HG03558 (cell line): ENCODE measurements at regions not wholly inside any gene's neighbourhood (a gene's known extent, or its start where the extent isn't known, plus 50 kb on each side); places are given as distances from the start of the nearest gene placed in this dataset.

Source experiments
- ATAC-seq: cut with Tn5 transposase; IDR thresholded peaks from one replicate; pipeline ENCODE4 v1.9.1; 2021; ENCODE audit warnings: moderate number of reproducible peaks; ENCODE audit not compliant: unreplicated experiment; ENCODE audit errors: extremely low read depth

DNA sequence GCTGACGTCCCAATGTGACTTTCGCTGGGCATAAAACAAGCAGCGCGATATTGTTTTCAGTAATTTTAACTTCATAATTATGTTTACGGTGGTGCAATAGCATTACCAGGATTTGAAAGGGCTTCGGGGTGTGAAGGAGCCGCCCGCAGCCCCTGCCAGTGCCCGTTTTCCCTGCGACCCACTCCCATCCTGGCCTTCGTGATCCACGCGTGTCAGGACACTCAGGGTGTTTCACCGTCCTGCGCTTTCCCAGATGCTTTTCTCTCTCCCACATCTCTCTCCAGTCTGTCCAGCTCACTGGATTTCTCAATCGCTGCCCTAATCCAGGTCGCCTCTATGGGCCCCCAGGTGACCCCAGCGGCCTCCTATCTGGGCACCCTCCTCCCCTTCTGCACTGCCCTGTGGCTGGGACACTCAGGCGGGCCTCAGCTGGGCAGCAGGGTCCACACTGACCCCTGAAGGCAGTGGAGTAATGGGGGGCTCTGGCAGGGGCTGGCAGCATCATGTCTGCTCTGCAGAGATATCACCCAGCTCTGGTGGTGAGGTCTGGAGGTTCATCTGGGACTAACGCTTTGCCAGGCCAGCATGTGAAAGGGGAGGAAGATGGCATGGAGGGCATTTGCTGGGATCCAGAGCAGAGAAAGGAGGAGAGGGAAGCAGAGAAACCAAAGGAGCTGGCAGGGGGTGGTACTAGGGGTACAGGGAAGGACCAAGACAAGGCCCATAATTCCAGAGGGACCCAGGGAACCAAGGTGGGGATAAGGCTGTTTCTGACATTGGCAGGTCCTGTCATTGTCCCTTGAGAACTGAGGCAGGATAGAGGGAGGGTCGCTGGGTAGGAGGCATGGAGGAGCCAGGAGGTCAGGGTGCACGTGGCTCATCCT is 622.8 kb downstream of the BRD1 start:
- no peak for ATAC-seq

DNA sequence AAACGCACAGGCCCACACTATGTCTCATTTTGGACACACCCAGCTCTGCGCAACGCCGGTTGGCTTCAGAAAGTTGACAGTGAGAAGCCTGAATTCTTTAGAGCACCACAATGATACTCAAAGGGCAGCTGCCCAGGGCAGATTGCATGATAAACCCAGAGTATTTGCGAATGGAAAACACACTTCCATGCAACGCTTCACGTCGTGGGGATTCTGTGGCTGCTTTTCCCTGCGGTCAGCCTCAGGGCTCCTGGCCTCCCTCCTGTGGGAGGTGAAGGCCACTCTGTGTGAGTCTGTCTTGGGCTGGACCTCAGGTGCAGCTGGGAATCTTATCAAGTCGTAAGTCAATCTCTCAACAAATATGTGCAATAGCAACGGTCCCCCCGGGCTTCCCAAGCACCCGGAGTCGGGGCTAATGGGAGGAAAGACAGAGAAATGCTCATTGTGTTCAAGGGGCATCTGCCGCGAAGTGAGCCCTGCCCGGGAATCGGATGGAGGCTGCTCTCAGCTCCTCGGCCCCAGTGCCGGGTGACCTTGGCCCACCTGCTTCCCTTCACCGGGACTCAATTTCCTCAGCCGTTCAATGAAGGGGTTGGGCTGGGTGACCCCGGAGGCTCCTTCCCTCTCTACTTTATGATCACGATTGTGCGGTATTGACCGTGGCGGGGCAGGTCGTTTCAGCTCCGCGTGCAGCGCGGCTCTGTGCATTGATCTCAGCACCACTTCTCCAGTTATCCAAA is 623.6 kb downstream of the BRD1 start:
- no peak for ATAC-seq

DNA sequence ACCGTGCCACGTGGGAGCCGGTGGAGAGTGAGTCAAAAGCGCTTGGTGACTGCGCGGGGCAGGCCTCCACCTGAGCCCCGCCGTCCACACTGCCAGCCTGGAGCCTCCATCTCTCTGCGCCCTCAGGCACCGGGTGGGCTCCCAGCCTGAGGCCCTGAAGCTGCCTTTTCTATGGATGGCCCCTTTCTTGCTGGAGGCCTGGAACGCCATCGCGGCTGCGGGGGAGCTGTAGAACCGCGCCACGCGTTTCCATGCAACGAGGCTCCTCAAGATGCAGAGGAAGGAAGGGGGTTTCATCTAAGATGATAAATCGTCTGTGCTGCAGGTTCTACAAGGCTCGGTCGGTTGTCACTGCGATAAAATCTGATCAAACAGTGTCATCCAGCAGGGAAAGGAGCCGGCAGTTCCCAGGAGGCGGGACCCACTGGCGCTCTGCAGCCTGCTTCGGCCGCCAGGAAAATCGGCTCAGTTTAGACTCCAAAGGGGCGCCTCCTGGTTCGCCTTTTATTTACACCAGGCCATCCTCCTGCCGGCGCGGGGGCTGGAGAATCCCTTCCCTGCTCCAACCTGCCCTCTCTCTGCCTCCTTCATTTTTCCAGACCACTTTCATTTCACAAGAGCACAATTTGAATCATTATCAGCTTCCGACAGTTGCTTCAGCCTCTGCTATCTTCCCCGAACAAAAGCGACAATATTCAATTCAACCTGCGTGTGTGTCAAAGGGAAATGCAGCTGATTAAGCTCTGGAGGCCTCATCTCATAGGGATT is 624.4 kb downstream of the BRD1 start:
- no peak for ATAC-seq

DNA sequence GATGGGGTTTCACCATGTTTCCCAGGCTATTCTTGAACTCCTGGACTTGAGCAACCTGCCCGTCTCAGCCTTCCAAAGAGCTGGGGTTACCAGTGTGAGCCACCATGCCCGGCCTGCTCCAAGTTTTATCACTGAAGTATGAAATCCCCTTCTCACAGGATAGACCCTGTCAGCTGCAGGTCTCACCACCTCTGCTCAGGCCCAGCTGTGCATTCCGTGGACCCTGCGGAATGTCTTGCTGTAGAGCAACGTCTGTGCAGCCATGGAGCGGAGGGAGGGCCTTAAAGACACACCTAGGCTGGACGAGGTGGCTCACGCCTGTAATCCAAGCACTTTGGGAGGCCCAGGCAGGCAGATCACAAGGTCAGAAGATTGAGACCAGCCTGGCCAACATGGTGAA is 625.4 kb downstream of the BRD1 start:
- no peak for ATAC-seq

DNA sequence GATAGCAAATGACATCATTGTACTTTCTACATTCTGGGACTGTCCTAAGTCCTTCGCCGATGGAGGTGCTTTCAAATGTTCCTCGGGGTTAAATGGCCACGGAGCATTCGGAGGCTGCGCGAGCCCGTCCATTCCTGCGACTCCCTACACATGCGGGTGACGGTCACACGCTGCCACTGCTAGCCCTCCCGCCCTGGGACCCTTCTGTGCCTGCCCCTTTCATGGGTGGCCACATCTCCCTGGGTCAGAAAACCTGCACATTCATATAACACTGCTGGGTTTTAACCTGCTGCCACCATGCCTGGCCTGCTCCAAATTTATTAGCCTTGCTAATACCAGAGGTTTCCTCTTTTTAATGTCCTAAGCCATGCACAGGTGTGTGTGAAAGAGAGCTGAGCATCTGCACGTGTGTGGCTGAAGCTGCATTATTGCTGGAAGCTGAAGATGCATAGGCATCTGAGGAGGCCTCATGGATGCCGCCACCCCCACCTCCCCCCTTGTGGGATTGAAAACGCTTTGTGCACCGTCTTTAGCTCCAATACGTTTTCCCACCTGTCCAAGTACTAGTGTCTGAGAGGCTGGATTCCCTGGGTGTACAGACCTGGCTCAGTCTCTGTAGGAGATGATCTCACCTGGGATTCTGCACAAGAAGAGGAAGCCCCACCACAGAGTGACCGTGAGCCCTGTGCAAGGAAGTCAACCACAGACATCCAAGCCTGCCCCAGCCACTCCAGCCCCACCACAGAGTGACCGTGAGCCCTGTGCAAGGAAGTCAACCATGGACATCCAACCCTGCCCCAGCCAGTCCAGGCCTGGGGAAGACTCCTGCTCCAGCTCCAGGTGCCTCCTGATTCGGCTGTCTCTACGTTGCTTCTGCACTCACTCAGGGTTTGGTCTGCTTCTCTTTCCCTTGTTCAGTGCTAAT is 626.4 kb downstream of the BRD1 start:
- ATAC-seq, result no peak

DNA sequence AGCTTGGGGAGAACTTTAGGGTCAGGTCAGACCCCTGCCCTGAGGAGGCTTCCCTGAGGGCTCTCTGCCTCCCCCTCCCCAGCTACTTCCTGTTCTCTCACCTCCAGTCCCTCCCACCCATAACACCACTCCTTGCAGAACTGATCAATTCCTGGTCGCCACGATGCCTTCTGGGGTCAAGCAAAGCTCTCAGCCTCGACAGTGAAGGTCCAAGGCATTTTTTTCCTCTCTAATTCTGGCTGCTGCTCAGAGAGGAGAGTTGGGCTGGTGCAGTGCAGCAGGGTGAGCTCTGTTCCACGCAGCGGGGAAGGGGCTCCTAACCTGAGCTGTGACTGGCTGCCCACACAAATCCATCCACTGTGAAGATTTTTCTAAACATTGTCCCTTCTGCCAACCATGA is 628.4 kb downstream of the BRD1 start:
- no peak for ATAC-seq

DNA sequence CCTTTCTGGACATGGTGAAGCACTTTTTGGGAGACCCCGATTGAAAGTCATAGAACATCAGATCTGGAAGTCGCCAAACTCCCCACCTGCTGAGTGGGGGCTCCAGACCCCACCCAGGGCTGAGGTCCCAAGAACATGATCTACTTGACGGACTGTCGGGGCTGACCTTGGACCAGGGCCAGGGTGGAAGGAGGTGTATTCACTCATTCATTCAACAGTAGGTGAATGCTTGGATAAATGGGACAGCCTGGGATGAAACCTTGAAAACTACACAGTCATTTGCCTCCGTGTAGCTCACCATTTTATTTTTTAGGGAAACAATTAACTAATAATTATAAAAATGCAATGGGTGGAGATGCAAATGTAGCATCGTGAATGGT is 629.0 kb downstream of the BRD1 start:
- ATAC-seq, result no peak

DNA sequence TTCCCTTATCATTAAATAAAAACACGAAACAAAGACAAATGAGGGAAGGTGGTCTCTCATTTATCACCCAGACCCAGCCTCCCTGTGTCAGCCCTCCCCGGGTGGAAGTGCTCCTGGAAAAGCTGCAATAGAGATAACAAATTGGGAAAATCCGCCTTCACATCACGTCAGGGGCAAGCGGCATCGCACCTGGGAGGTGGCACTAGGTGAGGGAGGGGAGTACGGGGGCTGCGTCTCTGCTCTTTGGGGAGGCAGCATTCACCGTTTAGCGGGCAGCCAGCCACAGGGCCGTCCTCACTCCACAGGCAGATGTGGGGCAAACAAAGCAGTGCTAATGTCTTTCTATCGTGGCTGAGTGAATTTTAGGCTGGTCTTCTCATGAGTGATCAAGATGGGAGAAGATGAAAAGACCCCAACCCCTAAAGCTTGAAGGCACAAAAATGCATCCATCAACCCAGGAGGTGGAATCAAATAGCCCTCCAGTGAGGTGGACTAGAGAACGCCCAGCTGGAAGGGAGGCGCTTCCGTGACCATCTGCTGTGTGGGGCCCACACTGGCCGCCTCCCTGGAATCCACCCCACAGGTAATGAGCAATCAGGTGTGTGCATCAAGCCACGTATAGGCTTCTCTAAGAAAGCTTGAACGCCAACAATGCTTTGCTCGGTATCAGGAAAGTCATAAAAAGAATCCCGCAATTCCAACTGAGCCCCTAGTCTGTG is 629.5 kb downstream of the BRD1 start:
- ATAC-seq, result no peak

DNA sequence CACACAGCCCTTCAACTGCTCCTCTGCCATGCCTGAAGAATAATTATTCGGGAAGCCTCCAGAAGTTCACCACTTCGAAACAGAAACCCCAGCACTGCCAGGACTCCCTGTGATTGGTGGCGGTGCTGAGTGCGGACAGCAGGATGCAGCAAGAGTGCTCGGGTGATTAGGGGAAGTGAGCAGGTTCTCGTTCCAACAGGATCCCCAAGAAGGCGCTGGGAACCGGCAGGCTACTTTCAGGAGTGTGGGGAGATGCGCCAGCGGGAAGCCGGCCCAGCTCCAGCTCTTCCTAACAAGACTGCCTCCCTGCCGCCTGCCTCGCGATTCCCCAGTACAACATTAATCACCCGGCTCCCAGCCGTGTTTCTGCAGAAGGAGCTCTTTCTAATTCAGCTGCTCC is 630.2 kb downstream of the BRD1 start:
- no peak for ATAC-seq

DNA sequence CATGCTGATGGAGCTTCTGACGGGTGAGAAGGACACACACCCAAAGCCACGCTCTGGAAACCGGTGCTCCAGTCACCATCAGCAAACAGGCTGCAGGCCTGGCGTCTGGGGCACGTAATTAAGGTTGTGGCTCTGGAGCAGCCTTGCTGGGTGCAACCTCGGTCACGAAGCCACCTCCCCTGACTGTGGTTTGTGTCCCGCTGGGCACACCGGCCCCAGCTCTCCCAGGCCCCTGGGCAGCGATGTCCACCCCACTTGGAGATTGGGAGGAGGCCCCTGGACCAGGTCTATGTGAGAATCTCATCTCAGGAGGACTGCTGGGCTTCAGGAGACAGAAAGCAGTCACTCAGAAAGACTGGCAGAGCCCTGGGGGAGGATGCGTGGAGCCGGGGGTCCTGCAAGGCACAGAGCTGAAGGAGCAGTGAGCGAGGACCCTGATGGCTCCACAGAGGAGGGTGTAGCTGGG is 631.6 kb downstream of the BRD1 start:
- ATAC-seq, result no peak

DNA sequence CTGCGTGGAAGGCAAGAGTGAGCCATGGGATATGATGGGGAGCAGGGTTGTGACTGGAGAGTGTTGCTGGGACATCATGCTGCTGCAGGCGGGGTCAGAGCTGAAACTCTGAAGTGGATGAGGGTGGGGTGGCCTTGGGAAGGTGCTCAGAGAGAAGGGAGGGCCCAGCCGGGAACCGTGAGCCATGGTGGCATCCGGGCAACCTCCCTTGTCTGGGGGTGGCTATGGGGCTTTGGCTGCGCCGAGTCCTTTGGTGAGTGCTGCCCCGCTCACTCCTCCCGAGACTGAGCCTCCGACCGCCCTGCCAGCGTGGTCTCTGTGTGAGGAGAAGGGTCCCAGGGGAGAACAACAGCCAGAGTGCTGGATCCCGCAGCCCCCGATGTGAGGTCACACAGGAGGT is 632.0 kb downstream of the BRD1 start:
- ATAC-seq, result no peak

DNA sequence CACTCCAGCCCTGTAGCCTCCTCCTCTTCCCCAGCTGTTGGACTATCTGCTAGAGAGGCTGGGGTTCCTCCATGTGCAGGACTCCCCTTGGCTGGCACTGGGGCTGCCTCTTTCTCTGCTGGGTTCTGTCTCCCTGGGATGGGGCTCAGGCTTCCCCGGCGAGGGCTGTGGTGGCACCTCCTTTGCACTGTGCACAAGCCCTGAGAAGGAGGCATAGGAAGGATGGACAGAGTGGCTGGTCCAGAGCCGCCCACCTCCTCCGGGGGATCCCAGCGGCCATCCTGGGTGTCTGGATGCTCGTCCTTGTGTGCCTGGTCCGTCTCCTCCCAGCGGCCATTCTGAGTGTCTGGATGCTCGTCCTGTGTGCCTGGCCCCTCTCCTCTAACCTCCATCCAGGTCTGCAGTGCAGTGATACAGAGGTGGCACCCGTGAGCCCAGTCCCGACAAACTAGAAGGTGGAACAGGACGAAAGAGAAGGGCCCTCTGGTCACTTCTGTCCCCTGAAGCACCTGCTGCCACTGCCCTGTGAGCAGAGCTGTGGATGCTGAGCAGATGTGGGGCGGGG is 633.7 kb downstream of the BRD1 start:
- no peak for ATAC-seq

DNA sequence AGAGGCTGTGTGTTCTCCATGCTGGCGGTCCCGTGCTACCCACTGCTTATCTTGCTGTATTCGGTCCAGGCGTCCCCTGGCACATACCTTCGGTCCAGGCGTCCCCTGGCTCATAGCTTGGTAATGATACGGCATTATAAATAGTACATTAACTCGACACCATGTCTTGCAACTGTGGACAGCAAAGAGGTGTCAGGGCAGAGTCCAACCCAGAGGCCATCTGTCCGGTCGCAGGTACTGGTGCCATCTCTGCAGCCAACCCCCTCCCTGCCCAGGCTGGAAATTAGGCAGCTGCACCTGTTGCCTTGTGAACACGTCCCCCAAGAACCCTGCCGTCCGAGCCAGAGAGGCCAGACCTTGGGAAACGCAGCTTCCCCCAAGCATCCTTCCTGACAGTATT is 634.3 kb downstream of the BRD1 start:
- no peak for ATAC-seq

DNA sequence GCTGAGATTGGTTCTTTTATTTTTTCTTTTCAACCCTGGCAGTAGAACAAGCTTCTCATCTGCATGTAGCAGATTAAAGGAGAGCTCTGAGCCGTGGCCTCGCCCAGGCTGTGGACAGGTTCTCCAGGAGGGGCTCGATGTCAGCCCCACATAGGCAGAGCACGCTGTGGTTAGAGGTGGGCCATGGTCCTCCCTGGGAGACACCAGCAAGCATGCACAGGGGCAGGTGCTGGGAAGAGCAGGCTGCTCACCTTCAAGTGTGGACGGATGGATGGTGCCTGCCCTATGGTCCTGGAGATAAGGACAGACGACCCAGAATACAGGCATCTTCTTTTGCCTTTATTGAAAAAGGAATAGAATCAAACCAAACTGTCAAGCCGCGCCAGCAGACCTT is 634.8 kb downstream of the BRD1 start:
- ATAC-seq, result no peak

DNA sequence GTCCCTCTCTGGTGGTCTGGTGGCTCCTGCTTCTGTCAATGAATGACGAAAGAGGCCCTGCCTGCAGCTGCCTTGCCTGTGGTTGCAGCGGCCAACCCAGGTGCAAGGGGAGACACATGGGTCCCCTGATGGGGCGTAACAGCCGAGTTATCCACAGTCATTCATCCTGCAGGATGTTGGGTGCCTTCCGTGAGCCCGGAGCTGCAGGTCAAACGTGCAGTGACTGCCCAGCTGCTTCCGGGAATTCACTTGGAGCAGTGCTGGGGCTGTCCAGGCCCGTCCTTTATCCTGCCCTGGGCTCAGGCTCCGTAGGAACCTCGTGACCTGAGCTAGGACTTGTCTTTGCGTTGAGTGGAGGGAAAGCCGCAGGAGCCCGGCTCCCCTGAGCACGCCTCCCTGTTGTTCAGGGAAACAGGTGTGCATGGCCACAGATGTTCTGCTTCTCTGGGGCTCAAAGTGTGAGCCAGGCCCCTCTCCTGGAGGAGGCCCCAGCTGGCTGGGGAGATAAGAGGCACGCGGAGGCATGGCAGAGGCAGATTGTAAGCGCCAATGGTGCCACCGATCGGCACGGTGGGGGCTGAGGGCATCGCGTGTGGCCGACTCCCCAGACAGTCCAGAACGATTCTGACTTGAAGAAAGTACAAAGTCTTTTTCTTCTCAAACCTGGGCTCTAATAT is 635.4 kb downstream of the BRD1 start:
- ATAC-seq, result no peak

DNA sequence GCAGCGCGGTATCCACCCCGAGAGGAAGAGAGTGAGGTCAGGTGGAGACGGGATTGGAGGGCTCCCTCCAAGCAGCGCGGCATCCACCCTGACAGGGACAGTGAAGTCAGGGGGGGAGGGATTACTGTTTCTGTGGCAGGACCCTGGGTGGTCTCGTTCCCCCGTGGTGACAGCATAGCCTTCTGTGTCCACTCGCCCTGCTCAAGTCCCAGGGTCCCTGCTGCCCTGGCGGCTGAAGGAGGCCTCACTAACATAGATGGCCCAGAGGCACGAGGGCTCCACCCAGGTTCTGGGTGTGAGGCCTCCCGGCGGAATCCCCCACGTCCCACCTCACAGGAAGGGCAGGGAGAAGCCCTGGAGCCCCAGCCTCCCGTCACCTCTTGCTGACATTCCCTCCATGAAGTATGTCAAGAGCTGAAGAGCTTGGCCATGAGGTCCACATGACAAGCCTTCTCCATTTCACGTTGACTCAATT is 636.1 kb downstream of the BRD1 start:
- ATAC-seq, result no peak

DNA sequence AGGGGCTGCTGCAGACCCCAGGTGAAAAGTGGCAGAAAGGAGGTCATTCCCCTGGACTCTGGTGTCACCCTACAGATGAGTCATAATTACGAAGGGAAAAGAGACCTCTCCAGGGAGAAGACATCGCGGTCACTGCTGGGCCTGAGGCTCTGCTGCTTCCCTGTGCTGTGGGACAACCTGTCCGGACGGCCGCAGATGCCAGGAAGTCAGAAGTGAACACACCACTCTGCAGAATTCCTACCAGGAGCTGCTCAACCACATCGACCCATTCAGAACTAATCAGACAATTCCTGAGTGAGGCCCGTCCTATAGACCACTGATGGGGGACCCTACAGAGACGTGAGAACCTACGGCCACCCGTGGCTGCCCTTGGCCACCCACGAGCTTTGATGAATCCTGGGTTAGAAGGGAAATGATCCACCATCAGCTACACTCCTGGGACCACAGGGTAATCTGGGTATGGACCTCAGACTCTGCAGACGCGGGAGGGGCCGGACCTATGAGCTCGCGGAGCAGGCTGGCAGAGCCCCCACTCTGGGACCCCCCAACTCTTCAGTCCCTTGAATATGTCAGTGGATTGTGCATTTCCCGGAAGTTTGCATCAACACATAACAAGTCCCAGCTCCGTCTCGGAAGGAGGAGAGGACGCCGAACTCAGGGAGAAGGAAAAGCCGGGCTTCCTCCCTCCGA is 636.7 kb downstream of the BRD1 start:
- ATAC-seq, result no peak

DNA sequence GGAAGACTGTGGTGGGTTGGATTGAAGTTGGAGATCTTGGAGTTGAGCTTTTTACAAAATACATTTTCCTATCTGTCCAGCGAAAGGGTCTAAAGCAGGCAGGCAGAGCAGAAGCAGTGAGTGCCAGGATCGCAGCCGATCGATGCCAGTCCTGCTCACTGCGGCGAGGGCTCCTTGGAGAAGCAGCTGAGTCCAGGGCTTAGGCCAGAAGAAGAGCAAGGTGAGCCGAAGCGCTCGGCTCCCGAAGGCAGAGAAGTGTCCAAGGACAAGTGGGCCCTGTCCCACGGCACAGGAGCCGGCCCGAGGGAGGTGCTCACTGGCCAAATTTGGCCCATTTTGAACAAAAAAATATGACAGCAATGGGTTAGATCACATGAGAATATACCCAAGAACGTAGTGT is 637.8 kb downstream of the BRD1 start:
- no peak for ATAC-seq
